Heart left ventricle (tissue), 13 donors: ENCODE measurements at regions not wholly inside any gene's neighbourhood (a gene's known extent, or its start where the extent isn't known, plus 50 kb on each side); places are given as distances from the start of the nearest gene placed in this dataset.

Source experiments
- CTCF ChIP-seq, 12 donors: fragments of 200-600 bp; sonication (generic) in 4 of 12; IDR thresholded peaks; one replicate each; pipeline versions ENCODE4 v1.5.0 to v1.8.0; 2018 to 2022; ENCODE audit warnings: antibody characterized with exemption in 12 of 12, mild to moderate bottlenecking in 5 of 12
- POLR2A ChIP-seq, 2 donors: fragments of 450-650 bp; IDR thresholded peaks; one replicate each; pipeline ENCODE4 v1.6.1; 2017; ENCODE audit warnings: antibody characterized with exemption in 2 of 2, mild to moderate bottlenecking in 2 of 2, moderate library complexity in 2 of 2
- donor health status: ischemic (EF 13 %, LVEDD 7.1; RV severe dilation, severe dysfunction).
- donor health status: DM: no; HTN: yes; CAD: no.
- donor health status: DM: no; HTN: no; CAD: no.
- donor health status: ischemic (EF 25% LVEDD 6.9; RV normal size, moderate dysfunction).
- donor health status: ischemic (EF 25% LVEDD 5.7; RV mildly dilated, moderate dysfunction).
- donor health status: ischemic (EF 35%, LVEDD 5.7; RV mildly dilated, moderate dysfunction).
- donor health status: nonischemic (EF 11% LVEDD 7.7; RV severe dilation, severe dysfunction).
- donor health status: DM: yes; HTN: yes; CAD: no.
- donor health status: PGD.
- donor health status: ischemic (EF 29% LVEDD 5.4; RV normal size, mild dysfunction).
- donor health status: nonischemic (EF 23%, LVEDD 6.1; RV moderate dilation, normal function).

GRCh38 chr19:56942756-56943155 lies 102.2 kb upstream of the PEG3 start:
- TF ChIP-seq CTCF (IDR thresholded peaks at IDR 0.05) (no peak), POLR2A (IDR thresholded peaks at IDR 0.05) (no peak)
